DND-41 (cell line): ENCODE measurements at regions not wholly inside any gene's neighbourhood (a gene's known extent, or its start where the extent isn't known, plus 50 kb on each side); places are given as distances from the start of the nearest gene placed in this dataset.

ENCODE experiments used
- CTCF ChIP-seq: IDR thresholded peaks from 2 replicates; pipeline ENCODE4 v1.5.1; 2012; ENCODE audit warnings: borderline replicate concordance, low read length, moderate library complexity, mild to moderate bottlenecking; ENCODE audit not compliant: poor library complexity, severe bottlenecking; ENCODE audit errors: extremely low read depth
- EZH2 ChIP-seq: IDR thresholded peaks from 3 replicates; pipeline ENCODE4 v1.6.1; 2012; ENCODE audit warnings: borderline replicate concordance, low read depth, mild to moderate bottlenecking, moderate library complexity, low read length, inconsistent platforms; ENCODE audit not compliant: severe bottlenecking

GRCh38 chr11:127738771-127739286 is 738.3 kb upstream of the KIRREL3 start:
- no peak for TF ChIP-seq EZH2
- TF ChIP-seq CTCF, result no peak
